ENCODE measurements at regions not wholly inside any gene's neighbourhood (a gene's known extent, or its start where the extent isn't known, plus 50 kb on each side); places are given as distances from the start of the nearest gene placed in this dataset.

GRCh38 chr6:3999800-4000661, 78.9 kb downstream of the FAM217A start:
- DNase-seq (ENCODE audit: low read depth), result no peak

- DNase-seq (ENCODE audit: low read depth), result no peak
Observed at GRCh38 chr6:4004249-4004648, 74.7 kb downstream of the FAM217A start.

GRCh38 chr6:4008324-4009047, 70.5 kb downstream of the FAM217A start:
- DNase-seq (ENCODE audit: low read depth), result peak; percentile 61

GRCh38 chr6:4009486-4009885, 69.5 kb downstream of the FAM217A start:
- DNase-seq (ENCODE audit: low read depth), result no peak

GRCh38 chr6:4010048-4010447, 68.9 kb downstream of the FAM217A start:
- DNase-seq (ENCODE audit: low read depth), result no peak

- DNase-seq (ENCODE audit: low read depth), result no peak
Observed at GRCh38 chr6:4010689-4011090, 68.2 kb downstream of the FAM217A start.

GRCh38 chr6:4012826-4013225, 66.1 kb downstream of the FAM217A start:
- DNase-seq (ENCODE audit: low read depth), result no peak

- no peak for DNase-seq (ENCODE audit: low read depth)
Observed at GRCh38 chr6:4017058-4017739, 61.7 kb downstream of the FAM217A start.

- peak; percentile 35 for DNase-seq (ENCODE audit: low read depth)
Observed at GRCh38 chr6:4017834-4018170, 61.1 kb downstream of the FAM217A start.

GRCh38 chr6:4018171-4018923, 60.6 kb downstream of the FAM217A start:
- peak; percentile 97 for DNase-seq (ENCODE audit: low read depth)
